Tibial artery (tissue), 4 donors: ENCODE measurements at regions not wholly inside any gene's neighbourhood (a gene's known extent, or its start where the extent isn't known, plus 50 kb on each side); places are given as distances from the start of the nearest gene placed in this dataset.

Experiments used
- DNase-seq, 2 donors: peaks; one replicate each; pipeline ENCODE4 v3.0.0-alpha.2; 2019
- H3K27ac ChIP-seq, 2 donors: fragments of 200-600 bp; sonication (generic) in 1 of 2; 1 replicate in 1 of 2; 2 replicates in 1 of 2; pipeline ENCODE4 v1.5.1; 2018 to 2019; ENCODE audit warnings: mild to moderate bottlenecking in 1 of 2
- H3K27me3 ChIP-seq, 2 donors: fragments of 200-600 bp; sonication (generic) in 1 of 2; one replicate each; pipeline versions ENCODE4 v1.5.1 to v1.6.0; 2016 to 2019
- H3K36me3 ChIP-seq, 3 donors: fragments of 200-600 bp; sonication (generic) in 2 of 3; one replicate each; pipeline ENCODE4 v1.5.1; 2016 to 2019; ENCODE audit warnings: mild to moderate bottlenecking in 2 of 3
- H3K4me1 ChIP-seq, 4 donors: fragments of 200-600 bp; sonication (generic) in 2 of 4; 1 replicate in 3 of 4; 2 replicates in 1 of 4; pipeline ENCODE4 v1.5.1; 2016 to 2019
- H3K4me3 ChIP-seq, 2 donors: fragments of 200-600 bp; sonication (generic) in 1 of 2; 1 replicate in 1 of 2; 2 replicates in 1 of 2; pipeline ENCODE4 v1.5.1; 2018 to 2019; ENCODE audit warnings: mild to moderate bottlenecking in 2 of 2
- H3K9me3 ChIP-seq, 3 donors: fragments of 200-600 bp; sonication (generic) in 1 of 3; one replicate each; pipeline ENCODE4 v1.5.1; 2016 to 2019
- intact Hi-C: fragments of 100-400 bp; cut with DNase I; formaldehyde crosslinking; loops from one replicate; pipeline ENCODE4 v1.15.0; 2023; ENCODE audit warnings: low total_unique reads
- TF ChIP-seq, protein P1 (sequence below), 2 experiments: fragments of 200-600 bp in 1 of 2; fragments of 450-650 bp in 1 of 2; IDR thresholded peaks; one replicate each; pipeline ENCODE4 v1.5.1; 2017 to 2019; ENCODE audit warnings: antibody characterized with exemption in 2 of 2, mild to moderate bottlenecking in 1 of 2, moderate library complexity in 1 of 2

DNA sequence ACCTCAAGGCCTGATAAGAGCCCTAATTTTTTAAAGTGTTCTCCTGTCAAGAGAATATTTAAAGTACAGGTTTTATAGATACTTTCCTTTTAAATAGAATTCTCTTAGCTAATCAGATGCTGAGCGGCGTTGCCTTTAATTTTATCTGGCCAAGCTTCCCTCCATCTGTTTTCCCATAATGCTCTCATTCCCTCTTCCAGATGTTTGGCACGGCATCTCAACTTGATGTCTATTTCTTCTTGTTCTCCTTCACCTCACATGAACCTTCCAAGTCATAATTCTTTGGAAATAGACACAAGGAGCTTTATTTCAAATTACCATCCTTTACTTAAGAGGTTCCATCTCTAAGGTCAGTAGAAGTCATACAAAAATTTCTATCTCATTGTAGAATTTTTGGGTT, 76.1 kb upstream of the CPO start:
- Histone ChIP-seq H3K4me3 (no peak overlapping the region), H3K36me3 (no peaks in the 10 kb centered on the region), H3K4me1 (no peaks in the 10 kb centered on the region), H3K9me3 (no peaks in the 10 kb centered on the region), H3K27me3 (no peaks in the 10 kb centered on the region), H3K27ac (no peak overlapping the region)
- no peak for DNase-seq
- intact Hi-C loops: no loop called here
- TF ChIP-seq, protein P1, sequence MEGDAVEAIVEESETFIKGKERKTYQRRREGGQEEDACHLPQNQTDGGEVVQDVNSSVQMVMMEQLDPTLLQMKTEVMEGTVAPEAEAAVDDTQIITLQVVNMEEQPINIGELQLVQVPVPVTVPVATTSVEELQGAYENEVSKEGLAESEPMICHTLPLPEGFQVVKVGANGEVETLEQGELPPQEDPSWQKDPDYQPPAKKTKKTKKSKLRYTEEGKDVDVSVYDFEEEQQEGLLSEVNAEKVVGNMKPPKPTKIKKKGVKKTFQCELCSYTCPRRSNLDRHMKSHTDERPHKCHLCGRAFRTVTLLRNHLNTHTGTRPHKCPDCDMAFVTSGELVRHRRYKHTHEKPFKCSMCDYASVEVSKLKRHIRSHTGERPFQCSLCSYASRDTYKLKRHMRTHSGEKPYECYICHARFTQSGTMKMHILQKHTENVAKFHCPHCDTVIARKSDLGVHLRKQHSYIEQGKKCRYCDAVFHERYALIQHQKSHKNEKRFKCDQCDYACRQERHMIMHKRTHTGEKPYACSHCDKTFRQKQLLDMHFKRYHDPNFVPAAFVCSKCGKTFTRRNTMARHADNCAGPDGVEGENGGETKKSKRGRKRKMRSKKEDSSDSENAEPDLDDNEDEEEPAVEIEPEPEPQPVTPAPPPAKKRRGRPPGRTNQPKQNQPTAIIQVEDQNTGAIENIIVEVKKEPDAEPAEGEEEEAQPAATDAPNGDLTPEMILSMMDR (IDR thresholded peaks at IDR 0.05): no peak

DNA sequence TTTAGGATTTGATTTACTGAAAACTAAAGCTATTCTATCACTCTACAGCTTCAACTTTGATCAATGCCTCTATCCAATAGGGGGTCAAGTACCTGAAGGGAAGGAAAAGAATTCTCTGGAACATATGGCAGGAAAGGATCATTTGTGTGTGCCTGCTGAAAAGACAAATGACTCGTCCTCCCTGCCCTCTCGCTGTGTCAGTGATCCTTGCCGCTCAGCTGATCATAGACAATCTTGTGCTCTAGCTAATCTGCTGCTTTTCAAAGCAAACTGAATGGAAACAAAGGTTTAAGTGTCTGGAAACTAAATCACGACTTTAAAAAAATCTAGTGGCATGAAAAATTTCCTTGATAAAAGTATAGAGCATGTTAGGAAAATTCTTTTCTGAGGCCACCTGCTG, 75.6 kb upstream of the CPO start:
- no peaks in the 10 kb centered on the region for H3K9me3 ChIP-seq
- no peaks in the 10 kb centered on the region for H3K27me3 ChIP-seq
- no peak overlapping the region for H3K4me3 ChIP-seq
- TF ChIP-seq, protein P1 (IDR thresholded peaks at IDR 0.05): no peak
- no peak for DNase-seq
- H3K36me3 ChIP-seq: no peaks in the 10 kb centered on the region
- no peak overlapping the region for H3K27ac ChIP-seq
- H3K4me1 ChIP-seq: no peaks in the 10 kb centered on the region
- intact Hi-C loops: no loop called here

DNA sequence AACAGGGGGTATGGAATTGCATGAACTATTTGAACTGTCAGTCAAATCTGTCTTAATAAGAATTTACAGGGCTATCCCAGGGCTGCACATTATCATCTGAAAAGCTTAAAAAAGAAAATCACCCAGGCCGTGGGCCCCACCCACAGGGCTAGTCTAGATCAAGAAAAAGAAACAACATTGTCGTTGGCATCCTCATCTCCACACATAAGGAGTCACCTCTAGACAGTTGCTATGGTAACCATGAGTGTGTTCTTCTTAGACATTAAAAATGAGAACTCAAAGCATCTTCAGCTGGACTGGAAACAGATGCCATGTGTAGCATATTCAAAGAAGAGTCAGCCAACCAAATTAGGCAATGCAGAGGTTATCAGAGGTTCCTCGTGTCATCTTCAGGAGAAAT, 72.3 kb upstream of the CPO start:
- Histone ChIP-seq H3K36me3 (no peaks in the 10 kb centered on the region), H3K27ac (no peak overlapping the region), H3K9me3 (no peaks in the 10 kb centered on the region), H3K4me1 (no peaks in the 10 kb centered on the region), H3K4me3 (no peak overlapping the region), H3K27me3 (no peaks in the 10 kb centered on the region)
- no peak for DNase-seq
- intact Hi-C loops: no loop called here
- TF ChIP-seq, protein P1 (IDR thresholded peaks at IDR 0.05): no peak

DNA sequence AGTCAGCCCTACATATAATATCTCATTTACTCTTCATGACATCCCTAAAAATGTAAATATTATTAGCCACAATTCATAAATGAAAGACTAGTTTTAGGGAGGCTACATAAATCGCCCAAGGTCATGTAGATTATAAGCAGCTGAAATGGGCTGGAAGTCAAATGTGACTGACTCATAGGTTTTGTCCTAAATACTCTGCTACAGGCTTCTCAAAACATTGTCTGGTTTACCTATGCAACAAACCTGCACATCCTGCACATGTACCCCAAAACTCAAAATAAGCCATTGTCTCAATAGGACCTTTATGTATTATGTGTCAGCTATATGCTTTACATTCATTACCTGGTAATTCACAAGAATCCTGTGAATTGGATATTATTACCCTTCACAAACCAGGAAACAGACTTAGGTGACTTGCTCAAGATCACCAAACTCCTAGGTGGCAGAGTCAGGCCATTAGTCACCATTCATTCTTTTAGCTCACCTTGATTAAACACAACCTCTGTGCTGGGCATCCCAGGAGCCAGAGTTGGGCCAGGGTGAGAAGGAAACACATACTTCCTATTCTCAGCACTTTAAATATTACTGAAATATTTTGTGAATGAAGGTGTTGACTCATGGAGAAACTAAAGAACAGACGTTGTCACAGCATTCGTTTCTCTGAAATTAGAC, 69.4 kb upstream of the CPO start:
- Histone ChIP-seq H3K27ac (no peak overlapping the region), H3K27me3 (no peaks in the 10 kb centered on the region), H3K4me1 (no peaks in the 10 kb centered on the region), H3K9me3 (no peaks in the 10 kb centered on the region), H3K36me3 (no peaks in the 10 kb centered on the region), H3K4me3 (no peak overlapping the region)
- intact Hi-C loops: no loop called here
- TF ChIP-seq, protein P1 (IDR thresholded peaks at IDR 0.05): no peak
- no peak for DNase-seq

DNA sequence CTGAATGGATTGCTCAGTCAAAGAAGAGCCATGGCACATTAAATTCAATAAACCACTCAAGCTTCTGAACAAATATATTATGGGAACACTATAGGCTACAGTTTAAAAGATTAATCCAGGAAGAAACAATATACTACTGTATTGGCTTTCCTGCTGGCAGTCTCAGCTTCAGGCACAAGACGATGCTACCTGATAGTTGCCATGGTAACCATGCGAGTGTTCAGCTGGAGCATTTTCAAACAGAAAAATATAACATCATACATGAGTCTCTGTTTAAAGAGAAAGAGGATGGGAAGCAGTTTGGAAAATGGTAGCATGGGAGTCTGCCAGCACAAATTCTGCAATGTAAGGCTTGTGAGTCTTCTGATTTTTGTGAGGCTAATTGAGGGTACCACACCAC, 65.9 kb upstream of the CPO start:
- intact Hi-C loops: no loop called here
- no peaks in the 10 kb centered on the region for H3K9me3 ChIP-seq
- no peak overlapping the region for H3K27ac ChIP-seq
- no peaks in the 10 kb centered on the region for H3K4me1 ChIP-seq
- DNase-seq: no peak
- no peak overlapping the region for H3K4me3 ChIP-seq
- H3K36me3 ChIP-seq: no peaks in the 10 kb centered on the region
- H3K27me3 ChIP-seq: no peaks in the 10 kb centered on the region
- TF ChIP-seq, protein P1 (IDR thresholded peaks at IDR 0.05): no peak

DNA sequence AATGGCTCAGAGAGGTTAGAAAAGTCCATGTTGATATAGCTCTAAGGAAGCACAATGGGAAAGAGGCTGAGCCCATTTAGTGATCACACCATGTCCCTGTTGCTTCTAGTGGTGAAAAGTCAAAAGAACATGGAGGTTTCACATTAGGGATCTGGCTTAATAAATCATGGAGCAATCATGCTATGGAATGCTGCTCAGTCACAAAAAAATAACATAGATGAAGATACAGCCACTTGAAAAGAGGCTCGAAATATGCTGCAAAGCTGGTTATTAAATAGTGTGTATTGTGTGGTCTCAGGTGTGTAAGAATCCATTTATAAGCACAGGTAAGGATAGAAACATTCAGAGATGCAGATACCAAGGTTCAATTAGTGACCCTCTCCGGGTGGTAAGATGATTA, 63.6 kb upstream of the CPO start:
- Histone ChIP-seq H3K27ac (no peak overlapping the region), H3K9me3 (no peaks in the 10 kb centered on the region), H3K4me3 (no peak overlapping the region), H3K27me3 (no peaks in the 10 kb centered on the region), H3K4me1 (no peaks in the 10 kb centered on the region), H3K36me3 (no peaks in the 10 kb centered on the region)
- intact Hi-C loops: no loop called here
- TF ChIP-seq, protein P1 (IDR thresholded peaks at IDR 0.05): no peak
- no peak for DNase-seq
